GM12878 (cell line): ENCODE measurements at regions not wholly inside any gene's neighbourhood (a gene's known extent, or its start where the extent isn't known, plus 50 kb on each side); places are given as distances from the start of the nearest gene placed in this dataset.
A peak's percentile ranks its signal among the peaks of the same experiment; 100 is the strongest.

Experiments
- CBFB ChIP-seq: IDR thresholded peaks from 2 replicates; pipeline ENCODE4 v1.6.1; 2016; ENCODE audit warnings: antibody characterized with exemption, low read depth
- E2F4 ChIP-seq: IDR thresholded peaks from 2 replicates; pipeline ENCODE4 v1.6.1; 2012; ENCODE audit warnings: low read depth, low read length, improper control_type of control experiment
- ELK1 ChIP-seq: IDR thresholded peaks from 2 replicates; pipeline ENCODE4 v1.6.1; 2012; ENCODE audit warnings: low read depth, low read length, improper control_type of control experiment
- EZH2 ChIP-seq: IDR thresholded peaks from 2 replicates; pipeline ENCODE4 v1.6.1; 2012; ENCODE audit warnings: low read depth, mild to moderate bottlenecking, control low read depth, inconsistent platforms, low read length, borderline replicate concordance; ENCODE audit not compliant: control insufficient read depth
- IKZF1 ChIP-seq: fragments of 450-650 bp; conservative IDR thresholded peaks from 2 replicates; pipeline ENCODE4 v1.6.1; 2017; ENCODE audit warnings: antibody characterized with exemption, mild to moderate bottlenecking
- MTA2 ChIP-seq: fragments of 450-650 bp; IDR thresholded peaks from 2 replicates; pipeline ENCODE4 v1.6.1; 2016; ENCODE audit warnings: low read depth, mild to moderate bottlenecking, moderate library complexity
- RAD51 ChIP-seq: fragments of 450-650 bp; IDR thresholded peaks from 2 replicates; pipeline ENCODE4 v1.6.1; 2016; ENCODE audit warnings: moderate library complexity, mild to moderate bottlenecking, inconsistent platforms
- SMARCA5 ChIP-seq: fragments of 450-650 bp; IDR thresholded peaks from 2 replicates; pipeline ENCODE4 v1.6.1; 2017; ENCODE audit warnings: mild to moderate bottlenecking
- SUZ12 ChIP-seq: fragments of 200-600 bp; sonication (generic); IDR thresholded peaks from one replicate; pipeline ENCODE4 v1.6.1; 2018; ENCODE audit warnings: antibody characterized with exemption, mild to moderate bottlenecking; ENCODE audit not compliant: unreplicated experiment
- TCF7 ChIP-seq: IDR thresholded peaks from 2 replicates; pipeline ENCODE4 v1.6.1; 2014; ENCODE audit warnings: antibody characterized with exemption, borderline replicate concordance
- TF ChIP-seq, protein P1 (sequence below): IDR thresholded peaks from 2 replicates; pipeline ENCODE4 v1.6.1; 2012; ENCODE audit warnings: low read length, inconsistent platforms
- TF ChIP-seq, protein P2 (sequence below): fragments of 450-650 bp; formaldehyde crosslinking; IDR thresholded peaks from 2 replicates; pipeline ENCODE4 v1.4.0; 2022; ENCODE audit warnings: mild to moderate bottlenecking, moderate library complexity
- TF ChIP-seq, protein P3 (sequence below): fragments of 450-650 bp; IDR thresholded peaks from 2 replicates; pipeline ENCODE4 v1.6.1; 2017; ENCODE audit warnings: low read depth, mild to moderate bottlenecking, moderate library complexity

GRCh38 chr12:92995258-92995903 is 66.3 kb upstream of the EEA1 start (continued):
- TF ChIP-seq TCF7 (no peak), MTA2 (0 out of 2 replicates have a peak, but pooled peaks have one; percentile 11), SUZ12 (no peak), RAD51 (no peak), IKZF1 (peak; percentile 53), ELK1 (no peak), E2F4 (no peak), SMARCA5 (no peak), CBFB (0 out of 2 replicates have a peak, but pooled peaks have one; percentile 31), EZH2 (no peak)
- TF ChIP-seq, protein P1, sequence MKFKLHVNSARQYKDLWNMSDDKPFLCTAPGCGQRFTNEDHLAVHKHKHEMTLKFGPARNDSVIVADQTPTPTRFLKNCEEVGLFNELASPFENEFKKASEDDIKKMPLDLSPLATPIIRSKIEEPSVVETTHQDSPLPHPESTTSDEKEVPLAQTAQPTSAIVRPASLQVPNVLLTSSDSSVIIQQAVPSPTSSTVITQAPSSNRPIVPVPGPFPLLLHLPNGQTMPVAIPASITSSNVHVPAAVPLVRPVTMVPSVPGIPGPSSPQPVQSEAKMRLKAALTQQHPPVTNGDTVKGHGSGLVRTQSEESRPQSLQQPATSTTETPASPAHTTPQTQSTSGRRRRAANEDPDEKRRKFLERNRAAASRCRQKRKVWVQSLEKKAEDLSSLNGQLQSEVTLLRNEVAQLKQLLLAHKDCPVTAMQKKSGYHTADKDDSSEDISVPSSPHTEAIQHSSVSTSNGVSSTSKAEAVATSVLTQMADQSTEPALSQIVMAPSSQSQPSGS, result peak; percentile 48; the same call in 1 of the 2 replicates
- TF ChIP-seq, protein P2, sequence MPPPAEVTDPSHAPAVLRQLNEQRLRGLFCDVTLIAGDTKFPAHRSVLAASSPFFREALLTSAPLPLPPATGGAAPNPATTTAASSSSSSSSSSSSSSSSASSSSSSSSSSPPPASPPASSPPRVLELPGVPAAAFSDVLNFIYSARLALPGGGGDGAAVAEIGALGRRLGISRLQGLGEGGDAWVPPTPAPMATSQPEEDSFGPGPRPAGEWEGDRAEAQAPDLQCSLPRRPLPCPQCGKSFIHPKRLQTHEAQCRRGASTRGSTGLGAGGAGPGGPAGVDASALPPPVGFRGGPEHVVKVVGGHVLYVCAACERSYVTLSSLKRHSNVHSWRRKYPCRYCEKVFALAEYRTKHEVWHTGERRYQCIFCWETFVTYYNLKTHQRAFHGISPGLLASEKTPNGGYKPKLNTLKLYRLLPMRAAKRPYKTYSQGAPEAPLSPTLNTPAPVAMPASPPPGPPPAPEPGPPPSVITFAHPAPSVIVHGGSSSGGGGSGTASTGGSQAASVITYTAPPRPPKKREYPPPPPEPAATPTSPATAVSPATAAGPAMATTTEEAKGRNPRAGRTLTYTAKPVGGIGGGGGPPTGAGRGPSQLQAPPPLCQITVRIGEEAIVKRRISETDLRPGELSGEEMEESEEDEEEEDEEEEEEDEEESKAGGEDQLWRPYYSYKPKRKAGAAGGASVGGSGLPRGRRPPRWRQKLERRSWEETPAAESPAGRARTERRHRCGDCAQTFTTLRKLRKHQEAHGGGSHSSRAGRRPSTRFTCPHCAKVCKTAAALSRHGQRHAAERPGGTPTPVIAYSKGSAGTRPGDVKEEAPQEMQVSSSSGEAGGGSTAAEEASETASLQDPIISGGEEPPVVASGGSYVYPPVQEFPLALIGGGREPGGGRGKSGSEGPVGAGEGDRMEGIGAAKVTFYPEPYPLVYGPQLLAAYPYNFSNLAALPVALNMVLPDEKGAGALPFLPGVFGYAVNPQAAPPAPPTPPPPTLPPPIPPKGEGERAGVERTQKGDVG, result no peak
- TF ChIP-seq, protein P3, sequence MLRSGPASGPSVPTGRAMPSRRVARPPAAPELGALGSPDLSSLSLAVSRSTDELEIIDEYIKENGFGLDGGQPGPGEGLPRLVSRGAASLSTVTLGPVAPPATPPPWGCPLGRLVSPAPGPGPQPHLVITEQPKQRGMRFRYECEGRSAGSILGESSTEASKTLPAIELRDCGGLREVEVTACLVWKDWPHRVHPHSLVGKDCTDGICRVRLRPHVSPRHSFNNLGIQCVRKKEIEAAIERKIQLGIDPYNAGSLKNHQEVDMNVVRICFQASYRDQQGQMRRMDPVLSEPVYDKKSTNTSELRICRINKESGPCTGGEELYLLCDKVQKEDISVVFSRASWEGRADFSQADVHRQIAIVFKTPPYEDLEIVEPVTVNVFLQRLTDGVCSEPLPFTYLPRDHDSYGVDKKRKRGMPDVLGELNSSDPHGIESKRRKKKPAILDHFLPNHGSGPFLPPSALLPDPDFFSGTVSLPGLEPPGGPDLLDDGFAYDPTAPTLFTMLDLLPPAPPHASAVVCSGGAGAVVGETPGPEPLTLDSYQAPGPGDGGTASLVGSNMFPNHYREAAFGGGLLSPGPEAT, result peak; percentile 41; the same call in 1 of the 2 replicates
